ENCODE measurements at regions not wholly inside any gene's neighbourhood (a gene's known extent, or its start where the extent isn't known, plus 50 kb on each side); places are given as distances from the start of the nearest gene placed in this dataset.
"Not testable (repeated sequence)": the region's sequence is repeated elsewhere in the genome, so short reads cannot be mapped to it uniquely, and the experiment has no call there.

DNA sequence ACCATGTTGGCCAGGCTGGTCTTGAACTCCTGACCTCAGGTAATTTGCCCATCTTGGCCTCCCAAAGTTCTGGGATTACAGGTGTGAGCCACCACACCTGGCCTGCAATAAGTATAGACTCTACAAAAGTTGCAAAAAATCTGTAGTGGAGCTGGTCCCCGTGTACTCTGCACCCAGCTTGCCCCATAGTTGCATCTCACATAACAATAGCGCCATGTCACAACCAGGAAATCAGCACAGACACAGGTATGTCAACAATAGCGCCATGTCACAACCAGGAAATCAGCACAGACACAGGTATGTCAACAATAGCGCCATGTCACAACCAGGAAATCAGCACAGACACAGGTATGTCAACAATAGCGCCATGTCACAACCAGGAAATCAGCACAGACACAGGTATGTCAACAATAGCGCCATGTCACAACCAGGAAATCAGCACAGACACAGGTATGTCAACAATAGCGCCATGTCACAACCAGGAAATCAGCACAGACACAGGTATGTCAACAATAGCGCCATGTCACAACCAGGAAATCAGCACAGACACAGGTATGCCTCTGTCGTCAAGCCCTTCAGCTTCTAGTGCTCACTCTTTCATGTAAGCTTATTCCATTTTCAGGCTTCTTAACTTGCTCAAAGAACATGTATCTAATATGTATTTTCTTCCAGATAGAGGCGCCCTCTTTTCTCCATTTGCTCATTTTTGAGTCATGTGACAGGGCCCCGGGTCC is 116.3 kb downstream of the ZNF664 start:
- H3K36me3 Mint-ChIP-seq (ENCODE audit: low read depth); H3K9me3 Mint-ChIP-seq; H3K27ac Mint-ChIP-seq; H3K27me3 Mint-ChIP-seq; H3K4me1 Mint-ChIP-seq (ENCODE audit: low read depth); H3K4me3 Mint-ChIP-seq: not testable (repeated sequence)

DNA sequence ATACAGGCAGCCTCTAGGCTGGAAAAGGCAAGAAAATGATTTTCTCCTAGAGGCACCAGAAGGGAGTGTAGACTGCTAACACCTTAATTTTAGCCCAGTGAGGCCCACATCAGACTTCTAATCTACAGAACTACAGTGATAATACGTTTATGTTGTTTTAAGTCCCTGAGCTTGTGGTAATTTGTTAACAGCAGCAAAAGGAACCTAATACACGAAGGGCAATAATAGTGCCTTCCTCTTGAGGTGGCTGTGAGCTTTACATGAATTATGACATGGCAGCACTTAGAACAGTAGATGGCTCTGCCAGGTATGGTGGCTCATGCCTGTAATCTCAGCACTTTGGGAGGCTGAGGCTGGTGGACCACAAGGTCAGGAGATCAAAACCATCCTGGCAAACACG is 118.8 kb downstream of the ZNF664 start:
- H3K27ac Mint-ChIP-seq = no peak overlapping the region
- no peaks in the 10 kb centered on the region for H3K36me3 Mint-ChIP-seq (ENCODE audit: low read depth)
- H3K4me3 Mint-ChIP-seq = no peak overlapping the region
- H3K4me1 Mint-ChIP-seq (ENCODE audit: low read depth) = no peaks in the 10 kb centered on the region
- H3K27me3 Mint-ChIP-seq = no peaks in the 10 kb centered on the region
- no peaks in the 10 kb centered on the region for H3K9me3 Mint-ChIP-seq

- not testable (repeated sequence) for H3K4me1 Mint-ChIP-seq (ENCODE audit: low read depth); H3K27me3 Mint-ChIP-seq; H3K9me3 Mint-ChIP-seq; H3K4me3 Mint-ChIP-seq; H3K27ac Mint-ChIP-seq; H3K36me3 Mint-ChIP-seq (ENCODE audit: low read depth)
Measured at GRCh38 chr12:124092532-124092931, 119.5 kb downstream of the ZNF664 start.

DNA sequence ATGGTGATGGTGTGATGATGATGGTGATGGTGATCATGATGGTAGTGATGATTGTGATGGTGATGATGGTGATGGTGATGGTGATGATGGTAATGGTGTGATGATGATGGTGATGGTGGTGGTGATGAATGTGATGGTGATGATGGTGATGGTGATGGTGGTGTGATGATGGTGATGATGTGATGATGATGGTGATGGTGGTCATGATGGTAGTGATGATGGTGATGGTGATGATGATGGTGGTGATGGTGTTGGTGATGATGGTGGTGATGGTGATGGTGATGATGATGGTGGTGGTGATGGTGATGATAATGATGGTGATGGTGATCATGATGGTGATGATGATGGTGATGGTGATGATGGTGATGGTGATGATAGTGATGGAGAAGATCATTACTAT is 120.3 kb downstream of the ZNF664 start:
- no peaks in the 10 kb centered on the region for H3K36me3 Mint-ChIP-seq (ENCODE audit: low read depth)
- no peaks in the 10 kb centered on the region for H3K27me3 Mint-ChIP-seq
- no peak overlapping the region for H3K4me3 Mint-ChIP-seq
- no peaks in the 10 kb centered on the region for H3K4me1 Mint-ChIP-seq (ENCODE audit: low read depth)
- no peaks in the 10 kb centered on the region for H3K9me3 Mint-ChIP-seq
- H3K27ac Mint-ChIP-seq = no peak overlapping the region

GRCh38 chr12:124094188-124094587 is 121.2 kb downstream of the ZNF664 start:
- H3K27me3 Mint-ChIP-seq = no peaks in the 10 kb centered on the region
- no peak overlapping the region for H3K4me3 Mint-ChIP-seq
- H3K4me1 Mint-ChIP-seq (ENCODE audit: low read depth) = no peaks in the 10 kb centered on the region

GRCh38 chr12:124094733-124095132 is 121.7 kb downstream of the ZNF664 start:
- Mint-ChIP-seq H3K4me3 (no peak overlapping the region), H3K27ac (no peak overlapping the region), H3K4me1 (ENCODE audit: low read depth) (no peaks in the 10 kb centered on the region), H3K9me3 (no peaks in the 10 kb centered on the region), H3K27me3 (no peaks in the 10 kb centered on the region), H3K36me3 (ENCODE audit: low read depth) (no peaks in the 10 kb centered on the region)

More at GRCh38 chr12:124094188-124094587, 121.2 kb downstream of the ZNF664 start:
- H3K9me3 Mint-ChIP-seq = no peaks in the 10 kb centered on the region
- H3K27ac Mint-ChIP-seq = no peak overlapping the region
- H3K36me3 Mint-ChIP-seq (ENCODE audit: low read depth) = no peaks in the 10 kb centered on the region

DNA sequence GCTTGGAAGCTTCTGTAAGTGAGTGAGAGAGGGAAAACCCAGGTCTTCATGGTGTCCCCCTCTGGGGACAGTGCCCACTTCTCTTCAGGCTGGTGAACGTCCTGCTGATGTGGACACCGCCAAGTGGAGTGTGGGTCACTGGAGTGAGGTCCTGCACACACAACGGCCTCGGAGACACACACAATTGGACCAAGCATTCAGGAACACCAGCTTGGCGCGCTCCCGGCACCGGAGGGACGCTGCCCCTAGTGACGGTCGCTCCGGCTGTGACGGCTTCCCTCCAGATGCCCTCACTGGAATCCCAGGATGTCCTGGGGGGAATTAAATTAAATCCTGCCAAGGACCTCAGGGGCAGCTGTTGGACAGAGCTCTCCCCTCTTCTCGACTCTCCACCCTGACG is 123.1 kb downstream of the ZNF664 start:
- H3K4me1 Mint-ChIP-seq (ENCODE audit: low read depth) = no peaks in the 10 kb centered on the region

GRCh38 chr12:124096869-124097434 is 123.9 kb downstream of the ZNF664 start:
- H3K4me1 Mint-ChIP-seq (ENCODE audit: low read depth) = no peaks in the 10 kb centered on the region
- H3K4me3 Mint-ChIP-seq = no peak overlapping the region
- no peaks in the 10 kb centered on the region for H3K27me3 Mint-ChIP-seq
- H3K27ac Mint-ChIP-seq = no peak overlapping the region
- H3K36me3 Mint-ChIP-seq (ENCODE audit: low read depth) = no peaks in the 10 kb centered on the region
- H3K9me3 Mint-ChIP-seq = no peaks in the 10 kb centered on the region

More for the DNA sequence above, 123.1 kb downstream of the ZNF664 start:
- Mint-ChIP-seq H3K27ac (no peak overlapping the region), H3K36me3 (ENCODE audit: low read depth) (no peaks in the 10 kb centered on the region), H3K27me3 (no peaks in the 10 kb centered on the region), H3K4me3 (no peak overlapping the region), H3K9me3 (no peaks in the 10 kb centered on the region)

GRCh38 chr12:124097701-124098100 is 124.7 kb downstream of the ZNF664 start:
- Mint-ChIP-seq H3K4me1 (ENCODE audit: low read depth) (no peaks in the 10 kb centered on the region), H3K27me3 (no peaks in the 10 kb centered on the region), H3K9me3 (no peaks in the 10 kb centered on the region), H3K27ac (no peak overlapping the region), H3K36me3 (ENCODE audit: low read depth) (no peaks in the 10 kb centered on the region), H3K4me3 (no peak overlapping the region)

DNA sequence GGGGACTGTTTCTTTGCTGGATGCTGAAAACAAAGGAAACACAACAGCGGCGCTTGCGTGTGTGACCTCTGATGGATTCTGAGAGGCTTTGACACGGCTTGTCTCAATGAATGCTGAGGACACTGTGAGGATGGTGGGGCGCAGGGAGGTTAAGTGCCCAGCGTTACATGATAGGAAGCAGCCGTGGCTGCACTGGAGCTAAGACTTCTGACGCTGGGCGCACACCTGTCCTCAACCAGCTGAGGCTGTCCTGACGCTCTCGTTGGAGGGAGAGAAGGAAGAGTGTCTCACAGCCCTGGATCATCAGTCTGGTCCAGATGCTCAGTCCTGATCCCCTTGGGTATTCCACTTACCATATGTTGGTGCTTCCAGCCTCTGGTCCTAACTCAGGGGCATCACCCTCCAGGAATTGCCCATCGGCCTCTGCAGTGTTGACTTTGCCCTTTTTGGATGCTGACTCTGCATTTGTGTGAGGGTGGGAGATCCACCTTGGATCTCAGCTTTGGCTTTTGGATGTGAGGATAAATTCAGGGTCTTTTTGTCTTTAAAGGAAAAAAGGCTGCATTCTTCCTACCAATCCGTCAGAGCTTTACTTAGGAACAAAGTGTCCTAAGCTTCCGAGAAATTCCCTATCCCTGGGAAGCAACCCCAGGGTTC is 125.2 kb downstream of the ZNF664 start:
- Mint-ChIP-seq H3K4me3 (no peak overlapping the region), H3K9me3 (no peaks in the 10 kb centered on the region), H3K36me3 (ENCODE audit: low read depth) (no peaks in the 10 kb centered on the region), H3K27ac (no peak overlapping the region), H3K4me1 (ENCODE audit: low read depth) (no peaks in the 10 kb centered on the region), H3K27me3 (no peaks in the 10 kb centered on the region)

GRCh38 chr12:124098887-124099286 is 125.9 kb downstream of the ZNF664 start:
- Mint-ChIP-seq H3K4me3 (no peak overlapping the region), H3K27me3 (no peaks in the 10 kb centered on the region), H3K9me3 (no peaks in the 10 kb centered on the region), H3K36me3 (ENCODE audit: low read depth) (no peaks in the 10 kb centered on the region), H3K27ac (no peak overlapping the region), H3K4me1 (ENCODE audit: low read depth) (no peaks in the 10 kb centered on the region)

- Mint-ChIP-seq H3K27me3 (no peaks in the 10 kb centered on the region), H3K36me3 (ENCODE audit: low read depth) (no peaks in the 10 kb centered on the region), H3K4me1 (ENCODE audit: low read depth) (no peaks in the 10 kb centered on the region), H3K4me3 (no peak overlapping the region), H3K9me3 (no peaks in the 10 kb centered on the region), H3K27ac (no peak overlapping the region)
Measured at GRCh38 chr12:124099661-124100060, 126.6 kb downstream of the ZNF664 start.

DNA sequence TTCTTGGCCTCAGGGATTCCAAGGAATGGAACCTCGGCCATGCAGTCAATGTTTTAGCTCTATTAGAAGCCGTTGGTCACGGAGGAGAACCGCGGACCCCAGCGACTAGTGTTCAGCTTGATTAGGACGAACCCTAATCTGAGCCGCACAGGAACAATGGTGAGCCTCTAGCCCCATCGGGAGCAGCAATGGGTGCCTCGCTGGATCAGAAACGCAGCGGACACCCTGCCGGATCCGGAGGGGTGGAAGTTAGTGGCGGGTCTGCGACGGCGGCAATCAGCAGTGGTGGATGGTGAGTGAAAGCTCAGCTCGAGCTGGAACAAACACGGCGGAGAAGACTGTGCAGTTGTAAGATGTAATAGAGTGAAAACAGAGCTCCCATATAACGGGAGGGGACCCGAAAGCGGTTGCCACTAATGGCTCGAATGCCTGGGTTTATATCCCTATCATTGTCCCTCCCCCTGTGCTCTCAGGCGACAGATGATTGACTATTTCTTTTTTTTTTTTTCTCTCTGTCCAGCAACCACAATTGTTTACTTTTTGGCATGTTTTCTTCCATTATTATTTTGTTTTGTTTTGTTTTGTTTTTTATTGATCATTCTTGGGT is 127.7 kb downstream of the ZNF664 start:
- Mint-ChIP-seq H3K36me3 (ENCODE audit: low read depth) (no peaks in the 10 kb centered on the region), H3K27ac (no peak overlapping the region), H3K4me3 (no peak overlapping the region), H3K4me1 (ENCODE audit: low read depth) (no peaks in the 10 kb centered on the region), H3K9me3 (no peaks in the 10 kb centered on the region), H3K27me3 (no peaks in the 10 kb centered on the region)

DNA sequence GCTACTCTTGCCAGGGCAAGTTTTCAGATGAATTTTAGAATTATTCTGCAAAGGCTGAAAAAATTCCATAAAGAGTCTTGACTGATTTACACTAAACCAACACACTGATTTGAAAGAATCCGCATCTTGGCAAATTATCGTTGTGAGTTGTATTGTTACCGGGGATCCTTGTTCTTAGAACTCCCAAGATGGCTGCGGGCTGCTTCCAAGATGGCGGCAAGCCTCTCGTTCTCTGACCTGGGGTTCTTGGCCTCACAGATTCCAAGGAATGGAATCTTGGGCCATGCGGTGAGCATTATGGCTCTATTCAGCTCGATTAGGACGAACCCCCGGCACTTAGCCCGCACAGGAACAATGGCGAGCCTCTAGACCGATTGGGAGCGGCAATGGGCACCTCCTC is 132.5 kb downstream of the ZNF664 start:
- H3K27ac Mint-ChIP-seq = no peak overlapping the region
- H3K4me3 Mint-ChIP-seq = no peak overlapping the region
- no peaks in the 10 kb centered on the region for H3K36me3 Mint-ChIP-seq (ENCODE audit: low read depth)
- no peaks in the 10 kb centered on the region for H3K4me1 Mint-ChIP-seq (ENCODE audit: low read depth)
- H3K9me3 Mint-ChIP-seq = peaks cover 10% of the 10 kb centered on the region
- H3K27me3 Mint-ChIP-seq = no peaks in the 10 kb centered on the region

DNA sequence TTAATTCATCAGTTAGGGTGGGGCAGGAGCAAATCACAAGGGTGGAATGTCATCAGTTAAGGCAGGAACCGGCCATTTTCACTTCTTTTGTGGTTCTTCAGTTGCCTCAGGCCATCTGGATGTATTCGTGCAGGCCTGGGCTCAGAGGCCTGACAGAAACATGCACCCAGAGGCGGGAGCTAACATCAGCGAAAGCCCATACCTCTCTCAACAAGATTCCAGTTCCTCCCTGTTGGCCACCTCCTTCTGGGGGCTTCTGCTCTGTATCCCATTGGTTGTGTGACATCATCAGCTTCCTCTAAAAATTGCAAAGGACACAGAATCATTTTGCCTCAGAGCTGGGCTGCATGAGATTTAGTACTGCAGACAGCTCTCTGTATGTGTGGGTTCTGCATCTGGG is 134.3 kb downstream of the ZNF664 start:
- Mint-ChIP-seq H3K4me3 (no peak overlapping the region), H3K27me3 (no peaks in the 10 kb centered on the region)

More for the DNA sequence above, 134.3 kb downstream of the ZNF664 start:
- Mint-ChIP-seq H3K36me3 (ENCODE audit: low read depth) (no peaks in the 10 kb centered on the region), H3K9me3 (peaks cover 10% of the 10 kb centered on the region), H3K27ac (no peak overlapping the region), H3K4me1 (ENCODE audit: low read depth) (no peaks in the 10 kb centered on the region)
